ENCODE measurements at regions not wholly inside any gene's neighbourhood (a gene's known extent, or its start where the extent isn't known, plus 50 kb on each side); places are given as distances from the start of the nearest gene placed in this dataset.

GRCh38 chr2:219772103-219772635 lies 144.7 kb downstream of the SLC4A3 start:
- DNase-seq = no peak

- DNase-seq = no peak
These were observed 145.3 kb downstream of the SLC4A3 start for GRCh38 chr2:219772697-219773096.

GRCh38 chr2:219775506-219775905 lies 148.1 kb downstream of the SLC4A3 start:
- no peak for DNase-seq

GRCh38 chr2:219777388-219777787 lies 150.0 kb downstream of the SLC4A3 start:
- no peak for DNase-seq

GRCh38 chr2:219778189-219778588 lies 150.8 kb downstream of the SLC4A3 start:
- DNase-seq = no peak

GRCh38 chr2:219782737-219783348 lies 155.4 kb downstream of the SLC4A3 start:
- DNase-seq = no peak

- no peak for DNase-seq
These were observed 156.0 kb downstream of the SLC4A3 start for GRCh38 chr2:219783359-219783975.

- DNase-seq = no peak
These were observed 156.7 kb downstream of the SLC4A3 start for GRCh38 chr2:219784178-219784577.

- DNase-seq = no peak
These were observed 162.0 kb downstream of the SLC4A3 start for GRCh38 chr2:219789476-219789875.

GRCh38 chr2:219792446-219792845 lies 165.0 kb downstream of the SLC4A3 start:
- DNase-seq = no peak

- no peak for DNase-seq
These were observed 171.0 kb downstream of the SLC4A3 start for GRCh38 chr2:219798430-219798829.

GRCh38 chr2:219803294-219803693 lies 175.9 kb downstream of the SLC4A3 start:
- DNase-seq = no peak

- DNase-seq = no peak
These were observed 183.5 kb downstream of the SLC4A3 start for GRCh38 chr2:219810895-219811294.

- DNase-seq = no peak
These were observed 185.2 kb downstream of the SLC4A3 start for GRCh38 chr2:219812672-219813071.

GRCh38 chr2:219820767-219821166 lies 193.3 kb downstream of the SLC4A3 start:
- DNase-seq = no peak

GRCh38 chr2:219823574-219823973 lies 196.1 kb downstream of the SLC4A3 start:
- no peak for DNase-seq

GRCh38 chr2:219824996-219825395 lies 197.6 kb downstream of the SLC4A3 start:
- no peak for DNase-seq

- no peak for DNase-seq
These were observed 200.7 kb downstream of the SLC4A3 start for GRCh38 chr2:219828127-219828526.

GRCh38 chr2:219829667-219830352 lies 202.4 kb downstream of the SLC4A3 start:
- no peak for DNase-seq

- DNase-seq = no peak
These were observed 202.9 kb downstream of the SLC4A3 start for GRCh38 chr2:219830353-219830738.

- no peak for DNase-seq
These were observed 204.5 kb downstream of the SLC4A3 start for GRCh38 chr2:219831957-219832356.

GRCh38 chr2:219832904-219833303 lies 205.5 kb downstream of the SLC4A3 start:
- DNase-seq = no peak

GRCh38 chr2:219835493-219835892 lies 208.1 kb downstream of the SLC4A3 start:
- no peak for DNase-seq

- no peak for DNase-seq
These were observed 209.3 kb downstream of the SLC4A3 start for GRCh38 chr2:219836647-219837177.

All from activated gamma-delta T cell treated with Interleukin-2 at 50 U/mL for 16 hours (primary cell).